ENCODE measurements at regions not wholly inside any gene's neighbourhood (a gene's known extent, or its start where the extent isn't known, plus 50 kb on each side); places are given as distances from the start of the nearest gene placed in this dataset.

GRCh38 chr18:77393519-77393918, 143.9 kb downstream of the GALR1 start:
- Histone ChIP-seq H3K9ac (ENCODE audit: low read length) (no peak overlapping the region), H3K4me1 (ENCODE audit: low read length) (no peaks in the 10 kb centered on the region), H2AFZ (ENCODE audit: low read depth, low read length) (no peak overlapping the region), H3K9me3 (ENCODE audit: insufficient read depth, low read length) (no peaks in the 10 kb centered on the region), H3K27ac (ENCODE audit: low read length) (no peak overlapping the region), H4K20me1 (ENCODE audit: insufficient read depth, low read length) (no peaks in the 10 kb centered on the region), H3K27me3 (ENCODE audit: low read depth, low read length) (peaks cover 23% of the 10 kb centered on the region; the same call in 1 of the 2 replicates), H3K4me3 (ENCODE audit: low read length) (no peak overlapping the region), H3K79me2 (ENCODE audit: low read length) (no peaks in the 10 kb centered on the region), H3K4me2 (ENCODE audit: low read length) (no peak overlapping the region), H3K36me3 (replicated peaks; ENCODE audit: low read depth, low read length) (no peaks in the 10 kb centered on the region)
- TF ChIP-seq, protein P1, sequence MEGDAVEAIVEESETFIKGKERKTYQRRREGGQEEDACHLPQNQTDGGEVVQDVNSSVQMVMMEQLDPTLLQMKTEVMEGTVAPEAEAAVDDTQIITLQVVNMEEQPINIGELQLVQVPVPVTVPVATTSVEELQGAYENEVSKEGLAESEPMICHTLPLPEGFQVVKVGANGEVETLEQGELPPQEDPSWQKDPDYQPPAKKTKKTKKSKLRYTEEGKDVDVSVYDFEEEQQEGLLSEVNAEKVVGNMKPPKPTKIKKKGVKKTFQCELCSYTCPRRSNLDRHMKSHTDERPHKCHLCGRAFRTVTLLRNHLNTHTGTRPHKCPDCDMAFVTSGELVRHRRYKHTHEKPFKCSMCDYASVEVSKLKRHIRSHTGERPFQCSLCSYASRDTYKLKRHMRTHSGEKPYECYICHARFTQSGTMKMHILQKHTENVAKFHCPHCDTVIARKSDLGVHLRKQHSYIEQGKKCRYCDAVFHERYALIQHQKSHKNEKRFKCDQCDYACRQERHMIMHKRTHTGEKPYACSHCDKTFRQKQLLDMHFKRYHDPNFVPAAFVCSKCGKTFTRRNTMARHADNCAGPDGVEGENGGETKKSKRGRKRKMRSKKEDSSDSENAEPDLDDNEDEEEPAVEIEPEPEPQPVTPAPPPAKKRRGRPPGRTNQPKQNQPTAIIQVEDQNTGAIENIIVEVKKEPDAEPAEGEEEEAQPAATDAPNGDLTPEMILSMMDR (IDR thresholded peaks at IDR 0.05; ENCODE audit: low read depth, low read length) = no peak

DNA sequence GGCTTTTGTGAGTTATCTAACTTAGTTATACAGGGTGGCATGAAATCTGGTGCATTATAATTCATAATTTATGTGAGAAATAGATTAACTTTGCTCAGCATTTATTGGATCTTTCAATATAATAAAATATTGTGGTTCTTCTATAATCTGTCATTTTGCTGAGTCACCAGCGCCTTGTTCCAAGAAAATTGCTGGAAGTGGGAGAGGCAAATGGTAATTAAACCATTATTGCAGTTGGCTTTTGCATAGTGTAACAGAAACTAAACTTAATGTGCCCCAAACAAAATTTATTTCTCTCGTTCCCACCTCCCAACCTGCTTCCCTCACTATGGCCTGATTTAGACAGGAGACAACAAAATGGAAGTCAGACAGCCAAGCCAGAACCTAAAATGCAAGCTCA, 146.3 kb downstream of the GALR1 start:
- no peak overlapping the region for H3K9ac ChIP-seq (ENCODE audit: low read length)
- no peak overlapping the region for H3K27ac ChIP-seq (ENCODE audit: low read length)
- H3K4me3 ChIP-seq (ENCODE audit: low read length) = no peak overlapping the region
- H3K79me2 ChIP-seq (ENCODE audit: low read length) = no peaks in the 10 kb centered on the region
- no peak overlapping the region for H2AFZ ChIP-seq (ENCODE audit: low read depth, low read length)
- no peaks in the 10 kb centered on the region for H4K20me1 ChIP-seq (ENCODE audit: insufficient read depth, low read length)
- TF ChIP-seq EZH2phosphoT487 (IDR thresholded peaks at IDR 0.05; ENCODE audit: low read depth) = no peak
- TF ChIP-seq, protein P1 (IDR thresholded peaks at IDR 0.05; ENCODE audit: low read depth, low read length) = no peak
- H3K27me3 ChIP-seq (ENCODE audit: low read depth, low read length) = 0 out of 2 replicates have a peak, but pooled peaks cover 19% of the 10 kb centered on the region
- no peak overlapping the region for H3K4me2 ChIP-seq (ENCODE audit: low read length)
- H3K9me3 ChIP-seq (ENCODE audit: insufficient read depth, low read length) = no peaks in the 10 kb centered on the region
- H3K4me1 ChIP-seq (ENCODE audit: low read length) = no peaks in the 10 kb centered on the region
- no peaks in the 10 kb centered on the region for H3K36me3 ChIP-seq (replicated peaks; ENCODE audit: low read depth, low read length)

- no peaks in the 10 kb centered on the region for H3K79me2 ChIP-seq (ENCODE audit: low read length)
- no peaks in the 10 kb centered on the region for H3K9me3 ChIP-seq (ENCODE audit: insufficient read depth, low read length)
- H3K4me1 ChIP-seq (ENCODE audit: low read length) = no peaks in the 10 kb centered on the region
- no peaks in the 10 kb centered on the region for H3K36me3 ChIP-seq (replicated peaks; ENCODE audit: low read depth, low read length)
- 0 out of 2 replicates have a peak, but pooled peaks cover 19% of the 10 kb centered on the region for H3K27me3 ChIP-seq (ENCODE audit: low read depth, low read length)
- no peak overlapping the region for H3K4me2 ChIP-seq (ENCODE audit: low read length)
- no peak overlapping the region for H3K4me3 ChIP-seq (ENCODE audit: low read length)
- TF ChIP-seq EZH2phosphoT487 (IDR thresholded peaks at IDR 0.05; ENCODE audit: low read depth) = no peak
- TF ChIP-seq, protein P1 (IDR thresholded peaks at IDR 0.05; ENCODE audit: low read depth, low read length) = no peak
- H2AFZ ChIP-seq (ENCODE audit: low read depth, low read length) = no peak overlapping the region
- no peak overlapping the region for H3K27ac ChIP-seq (ENCODE audit: low read length)
- no peaks in the 10 kb centered on the region for H4K20me1 ChIP-seq (ENCODE audit: insufficient read depth, low read length)
- no peak overlapping the region for H3K9ac ChIP-seq (ENCODE audit: low read length)
Observed at GRCh38 chr18:77397056-77397455, 147.4 kb downstream of the GALR1 start.

- Histone ChIP-seq H3K9me3 (ENCODE audit: insufficient read depth, low read length) (no peaks in the 10 kb centered on the region), H3K27ac (ENCODE audit: low read length) (no peak overlapping the region), H3K4me2 (ENCODE audit: low read length) (no peak overlapping the region), H3K4me1 (ENCODE audit: low read length) (no peaks in the 10 kb centered on the region), H3K27me3 (ENCODE audit: low read depth, low read length) (0 out of 2 replicates have a peak, but pooled peaks cover 19% of the 10 kb centered on the region), H3K9ac (ENCODE audit: low read length) (no peak overlapping the region), H4K20me1 (ENCODE audit: insufficient read depth, low read length) (no peaks in the 10 kb centered on the region), H3K4me3 (ENCODE audit: low read length) (no peak overlapping the region), H2AFZ (ENCODE audit: low read depth, low read length) (no peak overlapping the region), H3K36me3 (replicated peaks; ENCODE audit: low read depth, low read length) (no peaks in the 10 kb centered on the region), H3K79me2 (ENCODE audit: low read length) (no peaks in the 10 kb centered on the region)
- TF ChIP-seq, protein P1 (IDR thresholded peaks at IDR 0.05; ENCODE audit: low read depth, low read length) = no peak
- TF ChIP-seq EZH2phosphoT487 (IDR thresholded peaks at IDR 0.05; ENCODE audit: low read depth) = no peak
Observed at GRCh38 chr18:77397617-77398016, 148.0 kb downstream of the GALR1 start.
